ENCODE measurements at regions not wholly inside any gene's neighbourhood (a gene's known extent, or its start where the extent isn't known, plus 50 kb on each side); places are given as distances from the start of the nearest gene placed in this dataset.

DNA sequence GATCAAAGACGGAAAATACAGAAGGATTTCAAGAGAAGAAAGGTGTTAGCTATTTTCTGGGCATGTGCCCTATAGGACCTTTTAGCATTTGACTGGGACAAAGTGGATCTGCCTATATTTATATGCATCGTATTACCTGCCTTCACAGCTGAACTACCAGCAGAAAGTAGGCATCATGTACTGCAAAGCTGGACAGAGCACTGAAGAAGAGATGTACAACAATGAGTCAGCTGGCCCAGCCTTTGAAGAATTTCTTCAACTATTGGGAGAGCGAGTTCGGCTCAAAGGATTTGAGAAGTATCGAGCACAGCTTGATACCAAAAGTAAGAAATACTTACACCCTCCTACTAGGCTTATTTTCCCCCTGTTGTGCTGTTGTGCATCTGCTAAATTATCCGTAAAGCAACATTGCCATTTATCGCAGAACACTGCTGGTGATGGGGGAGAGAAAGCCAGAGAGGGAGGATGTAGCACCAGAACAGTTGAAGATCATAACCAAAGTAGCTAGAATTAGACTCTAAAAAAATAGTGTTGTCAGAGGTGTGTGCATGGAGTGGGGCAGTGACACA is 282.0 kb upstream of the RGS6 start:
- H3K27ac Mint-ChIP-seq (ENCODE audit: low read depth) = no peak overlapping the region
- no peaks in the 10 kb centered on the region for H3K27me3 Mint-ChIP-seq
- peaks cover 15% of the 10 kb centered on the region for H3K9me3 Mint-ChIP-seq
- DNase-seq (ENCODE audit: low spot score in 2 of 2) = no peak
- H3K4me3 Mint-ChIP-seq = no peak overlapping the region
- ATAC-seq (replicated peaks; ENCODE audit: extremely low read depth, poor library complexity, severe bottlenecking) = no peak
- peaks cover 2% of the 10 kb centered on the region for H3K36me3 Mint-ChIP-seq (ENCODE audit: insufficient read depth)
- no peaks in the 10 kb centered on the region for H3K4me1 Mint-ChIP-seq

DNA sequence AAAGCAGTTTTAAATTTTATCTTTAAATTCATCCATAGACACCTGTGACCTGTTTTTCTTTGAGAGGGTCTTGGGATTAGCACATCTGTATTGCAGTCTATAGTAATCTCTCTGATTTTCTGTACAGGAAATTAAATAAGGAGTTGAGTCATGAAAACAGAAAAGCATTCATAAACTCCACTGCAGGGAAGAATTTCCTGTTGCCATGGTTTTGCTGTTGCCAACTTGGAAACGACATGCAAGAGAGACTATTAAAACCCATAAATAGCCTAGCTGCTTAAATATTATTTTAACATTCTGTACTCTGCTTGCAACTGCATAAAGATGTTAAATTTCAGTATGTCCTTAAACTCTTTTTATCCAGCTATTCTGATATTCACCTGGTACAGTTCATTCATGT is 281.0 kb upstream of the RGS6 start:
- Mint-ChIP-seq H3K27me3 (no peaks in the 10 kb centered on the region), H3K36me3 (ENCODE audit: insufficient read depth) (peaks cover 2% of the 10 kb centered on the region), H3K4me1 (no peaks in the 10 kb centered on the region), H3K4me3 (no peak overlapping the region), H3K9me3 (peaks cover 15% of the 10 kb centered on the region), H3K27ac (ENCODE audit: low read depth) (no peak overlapping the region)
- DNase-seq (ENCODE audit: low spot score in 2 of 2) = no peak
- ATAC-seq (replicated peaks; ENCODE audit: extremely low read depth, poor library complexity, severe bottlenecking) = no peak

DNA sequence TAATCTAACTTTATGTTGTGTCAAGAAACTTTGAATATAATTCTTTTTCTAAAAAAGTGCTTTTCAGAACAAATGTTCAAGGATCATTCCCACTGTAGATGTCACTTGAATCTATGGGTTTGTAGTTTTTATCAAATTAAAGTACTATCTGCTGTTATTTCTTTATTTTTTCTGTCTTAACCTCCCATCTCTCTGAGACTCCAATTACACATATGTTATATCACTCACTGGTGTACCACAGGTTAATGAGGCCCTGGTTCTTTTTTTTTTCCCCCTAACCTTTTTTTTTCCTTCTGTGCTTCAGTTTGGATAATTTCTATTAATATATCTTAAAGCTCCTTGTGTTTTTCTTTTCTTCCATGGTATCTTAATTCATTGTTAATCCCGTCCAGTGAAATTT is 279.9 kb upstream of the RGS6 start:
- Mint-ChIP-seq H3K9me3 (peaks cover 15% of the 10 kb centered on the region), H3K36me3 (ENCODE audit: insufficient read depth) (peaks cover 2% of the 10 kb centered on the region), H3K27me3 (no peaks in the 10 kb centered on the region), H3K4me3 (no peak overlapping the region), H3K27ac (ENCODE audit: low read depth) (peak overlapping the region; percentile 13), H3K4me1 (no peaks in the 10 kb centered on the region)
- DNase-seq (ENCODE audit: low spot score in 2 of 2) (no peak), ATAC-seq (replicated peaks; ENCODE audit: extremely low read depth, poor library complexity, severe bottlenecking) (no peak)

DNA sequence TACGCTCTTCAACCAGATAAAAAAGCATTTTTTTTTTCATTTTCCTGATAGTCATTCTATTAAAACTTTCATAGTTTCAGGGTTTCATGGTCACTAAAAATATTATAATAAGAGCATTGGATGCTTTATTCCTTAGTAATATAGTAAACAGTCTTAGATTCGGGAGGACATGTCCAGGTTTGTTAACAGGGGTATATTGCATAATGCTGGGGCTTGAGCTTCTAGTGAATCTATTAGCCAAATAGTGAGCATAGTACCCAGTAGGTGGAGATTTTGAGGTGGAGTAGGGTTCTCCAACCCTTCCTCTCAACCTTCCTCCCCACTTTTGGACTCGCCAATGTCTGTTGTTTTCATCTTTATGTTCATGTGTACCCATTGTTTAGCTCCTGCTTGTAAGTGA is 277.4 kb upstream of the RGS6 start:
- ATAC-seq (replicated peaks; ENCODE audit: extremely low read depth, poor library complexity, severe bottlenecking) = no peak
- Mint-ChIP-seq H3K27ac (ENCODE audit: low read depth) (no peak overlapping the region), H3K27me3 (no peaks in the 10 kb centered on the region), H3K36me3 (ENCODE audit: insufficient read depth) (peaks cover 6% of the 10 kb centered on the region), H3K4me3 (no peak overlapping the region), H3K9me3 (peaks cover 15% of the 10 kb centered on the region), H3K4me1 (peaks cover 6% of the 10 kb centered on the region)
- no peak for DNase-seq (ENCODE audit: low spot score in 2 of 2)

DNA sequence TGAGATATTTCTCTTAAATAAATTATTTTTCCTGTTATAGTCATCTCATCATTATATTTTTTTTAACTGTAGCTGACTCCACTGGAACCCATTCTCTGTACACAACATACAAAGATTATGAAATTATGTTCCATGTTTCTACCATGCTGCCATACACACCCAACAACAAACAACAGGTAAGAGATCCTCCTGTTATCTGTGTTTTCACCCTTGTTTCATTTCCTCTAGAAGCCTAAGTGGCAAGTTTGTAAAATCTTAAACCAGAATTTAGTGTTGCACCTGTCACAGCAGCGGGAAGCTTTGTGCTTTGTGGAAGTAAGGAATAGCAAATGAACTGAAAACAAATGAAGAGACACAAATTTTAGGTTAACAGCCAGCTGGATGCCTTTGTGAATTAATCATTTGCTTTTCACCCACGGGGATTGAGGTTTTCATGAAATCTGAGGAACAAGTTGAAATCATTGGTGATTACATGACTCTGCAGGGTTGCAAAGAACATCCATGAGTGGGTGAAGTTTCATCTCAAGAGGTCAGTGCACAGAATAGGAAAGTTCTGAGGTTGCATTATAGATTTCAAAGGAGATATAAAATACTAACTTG is 273.9 kb upstream of the RGS6 start:
- peaks cover 6% of the 10 kb centered on the region for H3K4me1 Mint-ChIP-seq
- no peaks in the 10 kb centered on the region for H3K27me3 Mint-ChIP-seq
- H3K27ac Mint-ChIP-seq (ENCODE audit: low read depth) = no peak overlapping the region
- peaks cover 10% of the 10 kb centered on the region for H3K36me3 Mint-ChIP-seq (ENCODE audit: insufficient read depth)
- DNase-seq (ENCODE audit: low spot score in 2 of 2) (no peak), ATAC-seq (replicated peaks; ENCODE audit: extremely low read depth, poor library complexity, severe bottlenecking) (no peak)
- no peak overlapping the region for H3K4me3 Mint-ChIP-seq
- H3K9me3 Mint-ChIP-seq = no peaks in the 10 kb centered on the region

DNA sequence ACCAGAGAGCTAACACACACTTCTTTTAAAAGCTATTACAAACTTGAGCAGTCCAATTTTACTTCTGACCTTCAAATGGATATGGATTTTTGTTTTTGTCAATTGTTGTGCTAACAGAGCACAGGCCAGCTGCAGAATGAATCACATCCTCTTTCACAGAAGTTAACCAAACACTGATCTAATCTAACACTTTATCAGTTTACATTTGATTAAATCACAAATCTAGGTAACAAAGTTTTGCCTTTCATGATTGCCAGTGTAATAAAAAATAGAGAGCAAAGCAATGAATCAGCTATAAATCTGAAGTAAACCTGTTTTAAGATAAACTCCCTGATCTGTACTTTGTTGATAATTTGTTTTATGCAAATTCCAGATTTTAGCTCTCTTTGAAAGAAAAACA is 273.1 kb upstream of the RGS6 start:
- no peaks in the 10 kb centered on the region for H3K27me3 Mint-ChIP-seq
- no peak overlapping the region for H3K4me3 Mint-ChIP-seq
- no peaks in the 10 kb centered on the region for H3K9me3 Mint-ChIP-seq
- peaks cover 6% of the 10 kb centered on the region for H3K4me1 Mint-ChIP-seq
- peaks cover 10% of the 10 kb centered on the region for H3K36me3 Mint-ChIP-seq (ENCODE audit: insufficient read depth)
- ATAC-seq (replicated peaks; ENCODE audit: extremely low read depth, poor library complexity, severe bottlenecking) = no peak
- DNase-seq (ENCODE audit: low spot score in 2 of 2) = no peak
- no peak overlapping the region for H3K27ac Mint-ChIP-seq (ENCODE audit: low read depth)

DNA sequence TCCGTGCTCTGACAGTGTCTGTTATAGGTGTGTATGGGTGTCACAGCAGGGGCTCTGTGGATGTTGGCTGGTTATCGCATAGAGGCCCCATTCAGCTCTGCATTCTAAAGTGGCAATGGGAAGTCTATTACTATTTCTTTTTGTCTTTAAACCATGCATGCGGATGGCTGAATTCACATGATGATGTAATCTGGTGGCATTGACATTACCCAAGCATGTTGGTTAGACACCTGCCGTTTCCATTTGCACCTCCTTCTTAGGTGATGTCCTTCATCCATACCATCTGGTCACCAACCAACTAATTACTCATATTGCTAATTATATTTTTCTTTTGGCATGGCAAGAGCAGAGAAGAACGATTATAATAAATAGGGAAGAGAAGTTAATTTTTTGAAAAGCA is 270.8 kb upstream of the RGS6 start:
- DNase-seq (ENCODE audit: low spot score in 2 of 2) (no peak), ATAC-seq (replicated peaks; ENCODE audit: extremely low read depth, poor library complexity, severe bottlenecking) (no peak)
- no peaks in the 10 kb centered on the region for H3K27me3 Mint-ChIP-seq
- no peak overlapping the region for H3K4me3 Mint-ChIP-seq
- peaks cover 10% of the 10 kb centered on the region for H3K36me3 Mint-ChIP-seq (ENCODE audit: insufficient read depth)
- H3K27ac Mint-ChIP-seq (ENCODE audit: low read depth) = no peak overlapping the region
- H3K9me3 Mint-ChIP-seq = no peaks in the 10 kb centered on the region
- peaks cover 6% of the 10 kb centered on the region for H3K4me1 Mint-ChIP-seq

DNA sequence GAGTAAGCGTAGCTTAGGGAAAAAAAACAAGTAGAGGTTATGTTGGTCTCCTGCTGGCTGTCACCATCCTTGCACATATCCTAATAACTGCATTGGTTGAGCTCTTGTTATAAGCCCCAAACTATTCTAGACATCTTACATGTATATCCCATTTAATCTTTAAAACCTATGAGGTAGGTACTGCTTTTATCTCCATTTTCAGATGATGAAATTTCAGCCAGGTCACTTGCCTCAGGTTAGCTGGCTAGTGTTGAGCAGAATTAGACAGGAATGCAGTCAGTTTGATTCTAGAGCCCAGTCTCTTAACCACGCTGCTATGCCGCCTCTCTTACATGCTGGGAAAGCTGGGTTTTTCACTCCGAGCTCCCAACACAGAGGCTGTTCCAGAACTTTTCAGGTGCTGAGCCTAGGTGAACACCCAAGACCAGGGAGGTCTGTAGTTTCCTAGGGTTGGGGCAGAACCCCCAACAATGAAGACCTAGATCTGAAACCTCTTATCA is 269.9 kb upstream of the RGS6 start:
- H3K27ac Mint-ChIP-seq (ENCODE audit: low read depth) = no peak overlapping the region
- no peaks in the 10 kb centered on the region for H3K9me3 Mint-ChIP-seq
- DNase-seq (ENCODE audit: low spot score in 2 of 2) (no peak), ATAC-seq (replicated peaks; ENCODE audit: extremely low read depth, poor library complexity, severe bottlenecking) (no peak)
- H3K36me3 Mint-ChIP-seq (ENCODE audit: insufficient read depth) = peaks cover 10% of the 10 kb centered on the region
- peaks cover 6% of the 10 kb centered on the region for H3K4me1 Mint-ChIP-seq
- H3K27me3 Mint-ChIP-seq = no peaks in the 10 kb centered on the region
- no peak overlapping the region for H3K4me3 Mint-ChIP-seq

DNA sequence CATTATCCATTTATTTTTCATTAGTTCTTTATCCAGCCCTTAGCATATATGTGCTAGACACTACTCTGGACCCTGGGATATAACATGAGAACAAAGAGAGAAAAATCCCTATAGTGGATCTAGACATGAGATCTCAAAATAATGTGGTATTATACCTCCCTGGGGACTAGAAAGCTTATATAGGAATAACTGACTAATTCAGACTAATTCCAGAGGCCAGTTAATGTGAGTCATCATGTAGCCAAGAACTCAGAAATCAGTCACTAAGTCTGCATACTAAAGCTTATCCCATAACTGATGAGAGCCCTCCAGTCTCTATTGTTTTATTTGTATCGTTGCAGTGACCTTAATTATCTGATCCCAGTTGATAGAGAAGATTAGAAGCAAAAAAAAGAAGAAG is 267.1 kb upstream of the RGS6 start:
- Mint-ChIP-seq H3K4me3 (no peak overlapping the region), H3K4me1 (no peaks in the 10 kb centered on the region), H3K9me3 (no peaks in the 10 kb centered on the region), H3K27me3 (no peaks in the 10 kb centered on the region), H3K27ac (ENCODE audit: low read depth) (peak overlapping the region; percentile 10), H3K36me3 (ENCODE audit: insufficient read depth) (peaks cover 6% of the 10 kb centered on the region)
- DNase-seq (ENCODE audit: low spot score in 2 of 2) = no peak
- no peak for ATAC-seq (replicated peaks; ENCODE audit: extremely low read depth, poor library complexity, severe bottlenecking)

DNA sequence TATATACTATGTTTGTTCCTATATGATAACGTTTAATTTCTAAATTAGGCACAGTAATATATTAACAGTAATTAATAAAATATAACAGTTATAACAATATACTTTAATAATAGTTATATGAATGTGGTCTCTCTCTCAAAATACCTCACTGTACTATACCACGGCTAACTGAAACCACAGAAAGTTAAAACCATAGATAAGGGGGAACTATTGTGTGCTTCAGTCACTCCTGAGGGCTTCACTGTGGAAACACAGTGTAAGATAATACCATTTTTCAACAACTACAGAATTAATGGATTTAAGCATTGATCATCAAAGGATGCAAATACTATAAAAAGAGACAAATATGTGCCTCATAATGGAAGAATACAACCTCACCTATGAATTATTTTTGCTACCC is 266.4 kb upstream of the RGS6 start:
- Mint-ChIP-seq H3K36me3 (ENCODE audit: insufficient read depth) (peaks cover 6% of the 10 kb centered on the region), H3K9me3 (no peaks in the 10 kb centered on the region), H3K27me3 (no peaks in the 10 kb centered on the region), H3K4me3 (no peak overlapping the region), H3K4me1 (no peaks in the 10 kb centered on the region), H3K27ac (ENCODE audit: low read depth) (no peak overlapping the region)
- DNase-seq (ENCODE audit: low spot score in 2 of 2) (no peak), ATAC-seq (replicated peaks; ENCODE audit: extremely low read depth, poor library complexity, severe bottlenecking) (no peak)

DNA sequence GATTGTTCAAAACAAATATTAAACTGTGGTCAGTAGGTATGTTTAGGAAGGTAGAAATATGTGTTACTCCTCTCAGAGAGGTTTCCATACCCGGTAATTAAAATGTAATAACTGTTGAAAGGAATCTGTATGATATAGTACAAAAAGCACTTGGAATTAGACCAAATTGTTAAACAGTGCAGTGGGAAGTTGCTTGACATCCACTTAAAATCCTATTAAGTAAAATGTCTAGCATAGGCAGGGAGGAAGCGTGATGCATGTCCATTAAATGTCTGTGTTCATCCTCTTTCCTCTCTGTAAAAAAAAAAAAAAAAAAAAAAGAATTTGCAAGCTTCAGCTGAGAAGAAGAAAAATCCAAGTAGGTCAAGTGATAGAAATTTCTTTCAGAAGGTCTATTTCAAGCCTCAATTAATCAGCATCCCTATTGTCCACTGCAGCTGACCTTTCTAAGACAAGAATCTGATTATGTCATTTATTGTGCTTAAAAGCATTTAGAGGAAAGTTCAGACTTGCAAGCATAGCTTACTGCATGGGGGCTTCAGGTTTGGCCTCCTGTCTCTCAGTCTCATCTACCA is 265.6 kb upstream of the RGS6 start:
- ATAC-seq (replicated peaks; ENCODE audit: extremely low read depth, poor library complexity, severe bottlenecking) (no peak), DNase-seq (ENCODE audit: low spot score in 2 of 2) (no peak)
- Mint-ChIP-seq H3K9me3 (no peaks in the 10 kb centered on the region), H3K4me1 (no peaks in the 10 kb centered on the region), H3K36me3 (ENCODE audit: insufficient read depth) (peaks cover 3% of the 10 kb centered on the region), H3K4me3 (no peak overlapping the region), H3K27me3 (no peaks in the 10 kb centered on the region), H3K27ac (ENCODE audit: low read depth) (no peak overlapping the region)

DNA sequence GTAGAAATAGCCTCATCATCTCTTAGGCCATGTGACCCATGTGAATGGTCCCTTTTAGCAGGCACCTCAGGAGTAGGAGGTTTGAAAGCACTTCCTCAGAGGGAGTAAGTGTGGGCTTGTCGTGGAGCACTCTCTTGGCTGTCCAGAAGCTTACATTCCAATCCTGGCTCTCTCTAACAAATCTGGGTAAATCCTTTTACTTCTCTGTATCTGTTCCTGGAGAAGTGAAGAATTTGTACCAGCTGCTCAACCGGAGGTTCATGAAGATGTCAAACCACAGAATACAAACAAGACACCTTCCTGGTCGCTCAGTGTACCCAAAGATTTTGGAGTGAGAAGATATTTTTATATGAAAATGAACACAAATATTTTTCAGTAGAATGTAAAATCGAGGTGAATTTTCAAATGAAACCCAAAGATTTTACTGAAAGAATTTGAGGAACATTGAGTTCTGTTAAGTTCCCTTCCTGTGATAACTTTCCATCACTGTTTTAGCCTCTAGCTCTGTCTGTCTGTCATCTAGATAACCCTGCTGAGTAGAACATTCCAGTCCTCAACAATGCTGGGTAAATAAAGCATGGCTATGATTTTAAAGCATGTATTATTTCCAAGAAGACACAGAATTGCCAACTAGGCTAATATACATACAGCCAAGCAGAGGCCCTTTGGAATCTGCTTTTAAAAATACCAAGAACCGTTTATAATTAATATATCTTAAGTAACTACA is 263.9 kb upstream of the RGS6 start:
- Mint-ChIP-seq H3K9me3 (no peaks in the 10 kb centered on the region), H3K27ac (ENCODE audit: low read depth) (no peak overlapping the region), H3K4me1 (no peaks in the 10 kb centered on the region), H3K4me3 (no peak overlapping the region), H3K36me3 (ENCODE audit: insufficient read depth) (no peaks in the 10 kb centered on the region), H3K27me3 (no peaks in the 10 kb centered on the region)
- DNase-seq (ENCODE audit: low spot score in 2 of 2) = no peak
- no peak for ATAC-seq (replicated peaks; ENCODE audit: extremely low read depth, poor library complexity, severe bottlenecking)

DNA sequence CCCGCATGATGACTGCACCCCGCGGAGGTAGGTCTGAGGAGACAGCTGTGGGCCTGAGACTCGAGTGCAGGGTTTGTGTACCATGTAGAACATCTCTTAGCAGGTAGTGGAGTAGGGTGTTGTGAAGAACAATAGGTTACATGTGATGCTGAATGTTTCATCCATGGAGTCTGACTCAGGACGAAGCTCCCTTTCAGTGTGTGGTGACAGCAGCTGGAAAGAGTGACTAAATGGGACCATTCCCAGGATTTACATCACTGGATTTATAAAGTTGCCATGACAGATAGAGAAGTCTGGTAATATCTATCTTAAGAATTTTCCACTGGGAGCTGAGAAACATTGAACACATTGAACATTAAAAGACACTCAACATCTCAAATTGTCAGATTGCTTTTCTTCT is 259.6 kb upstream of the RGS6 start:
- DNase-seq (ENCODE audit: low spot score in 2 of 2) (no peak), ATAC-seq (replicated peaks; ENCODE audit: extremely low read depth, poor library complexity, severe bottlenecking) (no peak)
- H3K27me3 Mint-ChIP-seq = no peaks in the 10 kb centered on the region
- no peaks in the 10 kb centered on the region for H3K9me3 Mint-ChIP-seq
- H3K27ac Mint-ChIP-seq (ENCODE audit: low read depth) = no peak overlapping the region
- no peak overlapping the region for H3K4me3 Mint-ChIP-seq
- H3K4me1 Mint-ChIP-seq = no peaks in the 10 kb centered on the region
- peaks cover 5% of the 10 kb centered on the region for H3K36me3 Mint-ChIP-seq (ENCODE audit: insufficient read depth)
